H1 (cell line): ENCODE measurements at regions not wholly inside any gene's neighbourhood (a gene's known extent, or its start where the extent isn't known, plus 50 kb on each side); places are given as distances from the start of the nearest gene placed in this dataset.

Experiments
- CTCF ChIA-PET: fragments of 300-600 bp; sonication (Branson Sonifier 250); formaldehyde crosslinking; loops from one replicate; lab custom pipeline; 2021; ENCODE audit not compliant: partially characterized antibody; lab: Charles Lee
- POLR2A ChIA-PET: fragments of 300-600 bp; sonication (Branson Sonifier 250); formaldehyde crosslinking; loops from one replicate; lab custom pipeline; 2021; ENCODE audit warnings: inconsistent platforms; ENCODE audit not compliant: partially characterized antibody; lab: Charles Lee
- DNase-seq, 2 experiments: peaks; one replicate each; pipeline versions ENCODE4 v3.0.0 to v3.0.0-alpha.2; 2010 to 2022; ENCODE audit warnings: low spot score in 2 of 2, low read depth in 1 of 2, mixed read lengths in 1 of 2
- FAIRE-seq: peaks from 2 replicates; lab custom pipeline; 2011; peaks lifted over from hg19 to GRCh38; lab: Jason Lieb, UNC
- H2AFZ ChIP-seq: 2 replicates; pipeline ENCODE4 v1.8.1; 2012; ENCODE audit warnings: low read length, inconsistent platforms
- H2AK5ac ChIP-seq: 2 replicates; pipeline ENCODE4 v1.6.1; 2013; ENCODE audit warnings: low read depth, low read length
- H2BK120ac ChIP-seq: replicated peaks from 2 replicates; pipeline ENCODE3; 2013; ENCODE audit warnings: low read depth, low read length, inconsistent platforms
- H2BK12ac ChIP-seq: 2 replicates; pipeline ENCODE4 v1.6.1; 2013; ENCODE audit warnings: low read depth, low read length
- H2BK15ac ChIP-seq: 2 replicates; pipeline ENCODE4 v1.6.1; 2013; ENCODE audit warnings: low read length
- H2BK20ac ChIP-seq: 2 replicates; pipeline ENCODE4 v1.6.1; 2013; ENCODE audit warnings: low read length
- H2BK5ac ChIP-seq: 2 replicates; pipeline ENCODE4 v1.6.1; 2013; ENCODE audit warnings: low read depth, low read length
- H3K14ac ChIP-seq: 2 replicates; pipeline ENCODE4 v1.6.1; 2013; ENCODE audit warnings: inconsistent platforms; ENCODE audit not compliant: insufficient read length
- H3K18ac ChIP-seq: 2 replicates; pipeline ENCODE4 v1.6.1; 2013; ENCODE audit warnings: low read length; ENCODE audit errors: extremely low read depth
- H3K23ac ChIP-seq: 2 replicates; pipeline ENCODE4 v1.6.1; 2013; ENCODE audit warnings: inconsistent platforms; ENCODE audit not compliant: insufficient read length
- H3K23me2 ChIP-seq: 2 replicates; pipeline ENCODE4 v1.6.1; 2013; ENCODE audit warnings: low read depth, low read length
- H3K27ac ChIP-seq: 2 replicates; pipeline ENCODE4 v1.6.1; 2011; ENCODE audit warnings: low read depth, low read length, inconsistent platforms
- H3K27me3 ChIP-seq, 4 experiments: replicated peaks in 1 of 4; 1 replicate in 1 of 4; 2 replicates in 3 of 4; pipeline versions ENCODE4 v1.6.1 to v1.8.1; 2011 to 2013; ENCODE audit warnings: low read length in 3 of 4, mild to moderate bottlenecking in 3 of 4, inconsistent platforms in 2 of 4, mixed read lengths in 2 of 4, moderate library complexity in 1 of 4; ENCODE audit not compliant: control insufficient read depth in 3 of 4, insufficient read depth in 3 of 4; ENCODE audit errors: extremely low read depth in 1 of 4
- H3K36me3 ChIP-seq, 4 experiments: 2 replicates each; pipeline versions ENCODE4 v1.6.1 to v1.8.1; 2011 to 2013; ENCODE audit warnings: mild to moderate bottlenecking in 4 of 4, low read length in 3 of 4, moderate library complexity in 2 of 4, control low read depth in 1 of 4, inconsistent platforms in 1 of 4; ENCODE audit not compliant: insufficient read depth in 4 of 4, control insufficient read depth in 2 of 4
- H3K4ac ChIP-seq: replicated peaks from 2 replicates; pipeline ENCODE3; 2013; ENCODE audit warnings: low read length, low read depth, mixed read lengths, inconsistent platforms; ENCODE audit not compliant: insufficient read length
- H3K4me1 ChIP-seq, 4 experiments: replicated peaks in 1 of 4; 1 replicate in 1 of 4; 2 replicates in 3 of 4; pipeline versions ENCODE4 v1.6.1 to v1.8.1; 2011 to 2013; ENCODE audit warnings: low read length in 3 of 4, inconsistent platforms in 2 of 4, mixed read lengths in 1 of 4; ENCODE audit not compliant: insufficient read depth in 4 of 4, control insufficient read depth in 3 of 4
- H3K4me2 ChIP-seq, 2 experiments: 2 replicates each; pipeline versions ENCODE4 v1.6.1 to v1.8.1; 2011 to 2013; ENCODE audit warnings: low read depth in 2 of 2, low read length in 2 of 2, control low read depth in 1 of 2, inconsistent platforms in 1 of 2, mild to moderate bottlenecking in 1 of 2; ENCODE audit not compliant: insufficient read depth in 1 of 2
- H3K4me3 ChIP-seq, 4 experiments: fragments of 200-600, 300-600 bp in 1 of 4; sonication (generic), shearing (Covaris generic), sonication (Bioruptor Twin) in 1 of 4; 2 replicates each; pipeline versions ENCODE4 v1.5.1 to v1.8.1; 2011 to 2016; ENCODE audit warnings: low read length in 4 of 4, low read depth in 3 of 4, control low read depth in 2 of 4, inconsistent platforms in 2 of 4, mild to moderate bottlenecking in 2 of 4, mixed read lengths in 1 of 4, moderate library complexity in 1 of 4; ENCODE audit not compliant: insufficient read depth in 2 of 4; ENCODE audit errors: extremely low read depth in 1 of 4
- H3K56ac ChIP-seq: replicated peaks from 2 replicates; pipeline ENCODE3; 2013; ENCODE audit warnings: low read depth, mild to moderate bottlenecking, mixed read lengths, low read length, inconsistent platforms; ENCODE audit not compliant: insufficient read length
- H3K79me1 ChIP-seq: 2 replicates; pipeline ENCODE4 v1.6.1; 2013; ENCODE audit warnings: low read depth, low read length, control low read depth
- H3K79me2 ChIP-seq, 2 experiments: 2 replicates each; pipeline versions ENCODE4 v1.6.1 to v1.8.1; 2012 to 2013; ENCODE audit warnings: low read length in 2 of 2, mild to moderate bottlenecking in 2 of 2, inconsistent platforms in 1 of 2; ENCODE audit not compliant: insufficient read depth in 2 of 2, control insufficient read depth in 1 of 2
- H3K9ac ChIP-seq, 4 experiments: replicated peaks in 1 of 4; 1 replicate in 1 of 4; 2 replicates in 3 of 4; pipeline versions ENCODE4 v1.6.1 to v1.8.1; 2011 to 2013; ENCODE audit warnings: low read depth in 3 of 4, low read length in 3 of 4, control low read depth in 2 of 4, mild to moderate bottlenecking in 2 of 4, moderate library complexity in 2 of 4, inconsistent platforms in 1 of 4; ENCODE audit errors: extremely low read depth in 1 of 4
- H3K9me3 ChIP-seq, 2 experiments: 2 replicates each; pipeline versions ENCODE4 v1.6.1 to v1.8.1; 2012 to 2013; ENCODE audit warnings: mild to moderate bottlenecking in 2 of 2, moderate library complexity in 2 of 2, control low read depth in 1 of 2, inconsistent platforms in 1 of 2, low read depth in 1 of 2, low read length in 1 of 2, mixed read lengths in 1 of 2; ENCODE audit not compliant: insufficient read depth in 2 of 2
- H4K20me1 ChIP-seq, 2 experiments: replicated peaks in 1 of 2; 2 replicates each; pipeline versions ENCODE3 to v1.8.1; 2011 to 2013; ENCODE audit warnings: inconsistent platforms in 2 of 2, low read length in 2 of 2, mild to moderate bottlenecking in 1 of 2; ENCODE audit not compliant: insufficient read depth in 2 of 2, control insufficient read depth in 1 of 2
- H4K5ac ChIP-seq: 2 replicates; pipeline ENCODE4 v1.6.1; 2013; ENCODE audit warnings: low read length, low read depth, mixed read lengths, inconsistent platforms; ENCODE audit not compliant: insufficient read length
- H4K8ac ChIP-seq: 2 replicates; pipeline ENCODE4 v1.8.0; 2013; ENCODE audit warnings: mild to moderate bottlenecking, moderate library complexity, low read length, inconsistent platforms; ENCODE audit not compliant: insufficient read depth; ENCODE audit errors: extremely low read depth
- H4K91ac ChIP-seq: replicated peaks from 2 replicates; pipeline ENCODE3; 2013; ENCODE audit warnings: low read length, mixed read lengths, inconsistent platforms; ENCODE audit not compliant: insufficient read length
- SIRT6 ChIP-seq: IDR thresholded peaks from one replicate; pipeline ENCODE4 v1.7.1; 2012; ENCODE audit warnings: low read length, inconsistent platforms
- SP1 ChIP-seq: IDR thresholded peaks from 2 replicates; pipeline ENCODE4 v1.6.1; 2011; ENCODE audit warnings: low read depth, low read length
- WGBS, 2 experiments: shearing (Covaris generic) in 1 of 2; methylation state at CpG; one replicate each; pipeline versions ENCODE4 v1.1.6 to v1.1.7; 2013 to 2015; ENCODE audit warnings: low lambda C conversion rate in 2 of 2, mixed read lengths in 2 of 2, inconsistent platforms in 1 of 2, low coverage in 1 of 2, missing lambda C conversion rate in 1 of 2; ENCODE audit not compliant: insufficient replicate concordance in 2 of 2, insufficient coverage in 1 of 2, insufficient read length in 1 of 2; ENCODE audit errors: extremely low coverage in 1 of 2, missing lambda C conversion rate in 1 of 2; 5-methylcytosine and 5-hydroxymethylcytosine counted together

DNA sequence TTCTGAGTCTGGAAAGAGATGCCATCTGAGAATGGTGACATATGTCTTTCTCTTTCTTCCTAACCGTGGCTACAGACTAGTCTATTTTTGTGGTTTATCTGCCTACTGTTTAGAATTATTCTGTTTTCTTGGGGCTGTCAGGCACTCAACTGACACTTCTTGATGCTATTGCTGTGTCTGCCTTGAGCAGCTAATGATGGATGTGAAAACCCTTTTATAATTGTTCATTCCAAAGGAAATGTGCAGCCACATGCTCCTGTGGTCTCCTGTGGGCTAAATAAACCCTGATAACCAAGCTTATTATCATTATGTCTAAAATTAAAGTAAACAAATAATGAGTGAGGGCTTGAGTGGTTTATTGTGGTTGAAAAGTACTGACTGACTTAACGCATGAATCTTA, 52.7 kb upstream of the CXADR start:
- FAIRE-seq: no peak
- Histone ChIP-seq H3K4me3 (no peak overlapping the region), H3K4ac (no peak overlapping the region), H2BK120ac (no peak overlapping the region), H3K4me2 (no peak overlapping the region), H3K23me2 (no peaks in the 10 kb centered on the region), H3K27me3 (no peaks in the 10 kb centered on the region), H3K36me3 (no peaks in the 10 kb centered on the region), H2BK15ac (no peak overlapping the region), H2BK20ac (no peak overlapping the region), H3K9me3 (no peaks in the 10 kb centered on the region), H2BK5ac (no peak overlapping the region), H3K4me1 (no peaks in the 10 kb centered on the region), H2BK12ac (no peak overlapping the region), H3K14ac (no peak overlapping the region), H3K23ac (no peak overlapping the region), H3K18ac (no peak overlapping the region), H3K9ac (no peak overlapping the region), H4K8ac (no peak overlapping the region), H3K56ac (no peak overlapping the region), H3K27ac (no peak overlapping the region), H2AFZ (no peak overlapping the region), H3K79me1 (no peaks in the 10 kb centered on the region), H3K79me2 (no peaks in the 10 kb centered on the region), H2AK5ac (no peak overlapping the region), H4K5ac (no peak overlapping the region), H4K20me1 (no peaks in the 10 kb centered on the region), H4K91ac (no peak overlapping the region)
- ChIA-PET CTCF (no interaction called here), POLR2A (no interaction called here)
- TF ChIP-seq SP1 (no peak), SIRT6 (no peak)
- 87% methylated on average over 2 of the region's 2 CpGs; no CpG with 5 or more reads in 1 of the 2 experiments for WGBS, 2 experiments
- no peak for DNase-seq
